ENCODE measurements at regions not wholly inside any gene's neighbourhood (a gene's known extent, or its start where the extent isn't known, plus 50 kb on each side); places are given as distances from the start of the nearest gene placed in this dataset.

DNA sequence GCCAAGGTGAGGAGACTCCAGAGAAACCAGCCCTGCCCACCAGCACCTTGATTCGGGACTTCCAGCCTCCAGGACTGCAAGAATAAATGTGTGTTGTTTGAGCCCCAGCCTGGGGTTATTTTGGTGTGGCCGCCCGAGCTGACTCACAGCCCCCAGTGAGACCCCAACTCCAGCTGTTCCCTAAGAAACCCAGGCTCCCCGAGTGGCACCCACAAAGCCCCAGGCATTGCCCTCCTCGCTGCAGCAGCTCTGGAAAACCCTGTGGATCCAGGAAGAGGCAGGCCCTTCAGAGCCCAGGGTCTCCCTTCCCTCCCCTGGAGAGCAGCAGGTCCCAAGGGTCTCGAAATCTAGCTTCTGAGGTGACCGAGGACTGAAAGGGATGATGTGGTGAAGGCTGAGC lies 69.2 kb upstream of the PPP1R26 start:
- TF ChIP-seq, protein P1, sequence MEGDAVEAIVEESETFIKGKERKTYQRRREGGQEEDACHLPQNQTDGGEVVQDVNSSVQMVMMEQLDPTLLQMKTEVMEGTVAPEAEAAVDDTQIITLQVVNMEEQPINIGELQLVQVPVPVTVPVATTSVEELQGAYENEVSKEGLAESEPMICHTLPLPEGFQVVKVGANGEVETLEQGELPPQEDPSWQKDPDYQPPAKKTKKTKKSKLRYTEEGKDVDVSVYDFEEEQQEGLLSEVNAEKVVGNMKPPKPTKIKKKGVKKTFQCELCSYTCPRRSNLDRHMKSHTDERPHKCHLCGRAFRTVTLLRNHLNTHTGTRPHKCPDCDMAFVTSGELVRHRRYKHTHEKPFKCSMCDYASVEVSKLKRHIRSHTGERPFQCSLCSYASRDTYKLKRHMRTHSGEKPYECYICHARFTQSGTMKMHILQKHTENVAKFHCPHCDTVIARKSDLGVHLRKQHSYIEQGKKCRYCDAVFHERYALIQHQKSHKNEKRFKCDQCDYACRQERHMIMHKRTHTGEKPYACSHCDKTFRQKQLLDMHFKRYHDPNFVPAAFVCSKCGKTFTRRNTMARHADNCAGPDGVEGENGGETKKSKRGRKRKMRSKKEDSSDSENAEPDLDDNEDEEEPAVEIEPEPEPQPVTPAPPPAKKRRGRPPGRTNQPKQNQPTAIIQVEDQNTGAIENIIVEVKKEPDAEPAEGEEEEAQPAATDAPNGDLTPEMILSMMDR (IDR thresholded peaks at IDR 0.05; ENCODE audit: insufficient read depth, low read length), result no peak
- TF ChIP-seq, protein P2, sequence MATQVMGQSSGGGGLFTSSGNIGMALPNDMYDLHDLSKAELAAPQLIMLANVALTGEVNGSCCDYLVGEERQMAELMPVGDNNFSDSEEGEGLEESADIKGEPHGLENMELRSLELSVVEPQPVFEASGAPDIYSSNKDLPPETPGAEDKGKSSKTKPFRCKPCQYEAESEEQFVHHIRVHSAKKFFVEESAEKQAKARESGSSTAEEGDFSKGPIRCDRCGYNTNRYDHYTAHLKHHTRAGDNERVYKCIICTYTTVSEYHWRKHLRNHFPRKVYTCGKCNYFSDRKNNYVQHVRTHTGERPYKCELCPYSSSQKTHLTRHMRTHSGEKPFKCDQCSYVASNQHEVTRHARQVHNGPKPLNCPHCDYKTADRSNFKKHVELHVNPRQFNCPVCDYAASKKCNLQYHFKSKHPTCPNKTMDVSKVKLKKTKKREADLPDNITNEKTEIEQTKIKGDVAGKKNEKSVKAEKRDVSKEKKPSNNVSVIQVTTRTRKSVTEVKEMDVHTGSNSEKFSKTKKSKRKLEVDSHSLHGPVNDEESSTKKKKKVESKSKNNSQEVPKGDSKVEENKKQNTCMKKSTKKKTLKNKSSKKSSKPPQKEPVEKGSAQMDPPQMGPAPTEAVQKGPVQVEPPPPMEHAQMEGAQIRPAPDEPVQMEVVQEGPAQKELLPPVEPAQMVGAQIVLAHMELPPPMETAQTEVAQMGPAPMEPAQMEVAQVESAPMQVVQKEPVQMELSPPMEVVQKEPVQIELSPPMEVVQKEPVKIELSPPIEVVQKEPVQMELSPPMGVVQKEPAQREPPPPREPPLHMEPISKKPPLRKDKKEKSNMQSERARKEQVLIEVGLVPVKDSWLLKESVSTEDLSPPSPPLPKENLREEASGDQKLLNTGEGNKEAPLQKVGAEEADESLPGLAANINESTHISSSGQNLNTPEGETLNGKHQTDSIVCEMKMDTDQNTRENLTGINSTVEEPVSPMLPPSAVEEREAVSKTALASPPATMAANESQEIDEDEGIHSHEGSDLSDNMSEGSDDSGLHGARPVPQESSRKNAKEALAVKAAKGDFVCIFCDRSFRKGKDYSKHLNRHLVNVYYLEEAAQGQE (IDR thresholded peaks at IDR 0.05; ENCODE audit: insufficient replicate concordance, low read depth), result no peak
- TF ChIP-seq POLR2AphosphoS5 (IDR thresholded peaks at IDR 0.05; ENCODE audit: low read depth) (no peak), GABPA (IDR thresholded peaks at IDR 0.05; ENCODE audit: low read depth) (no peak)
